IgD-negative memory B cell (primary cell): ENCODE measurements at regions not wholly inside any gene's neighbourhood (a gene's known extent, or its start where the extent isn't known, plus 50 kb on each side); places are given as distances from the start of the nearest gene placed in this dataset.
"Not testable (repeated sequence)": the region's sequence is repeated elsewhere in the genome, so short reads cannot be mapped to it uniquely, and the experiment has no call there.

Source experiments
- H3K27ac Mint-ChIP-seq, 3 donors: one replicate each; pipeline ENCODE4 v1.8.0; 2020 to 2022; ENCODE audit warnings: mild to moderate bottlenecking in 3 of 3, mixed read lengths in 3 of 3, moderate library complexity in 1 of 3
- H3K27me3 Mint-ChIP-seq: one replicate; pipeline ENCODE4 v1.8.0; 2021; ENCODE audit warnings: mixed read lengths
- H3K36me3 Mint-ChIP-seq: one replicate; pipeline ENCODE4 v1.8.0; 2020; ENCODE audit warnings: mild to moderate bottlenecking, mixed read lengths
- H3K4me1 Mint-ChIP-seq, 3 donors: one replicate each; pipeline ENCODE4 v1.8.0; 2020 to 2022; ENCODE audit warnings: mixed read lengths in 3 of 3, mild to moderate bottlenecking in 1 of 3
- H3K4me3 Mint-ChIP-seq, 4 donors: one replicate each; pipeline ENCODE4 v1.8.0; 2020 to 2022; ENCODE audit warnings: mild to moderate bottlenecking in 4 of 4, mixed read lengths in 4 of 4, moderate library complexity in 3 of 4
- H3K9me3 Mint-ChIP-seq, 3 donors: one replicate each; pipeline ENCODE4 v1.8.0; 2020 to 2021; ENCODE audit warnings: mixed read lengths in 3 of 3, mild to moderate bottlenecking in 1 of 3

DNA sequence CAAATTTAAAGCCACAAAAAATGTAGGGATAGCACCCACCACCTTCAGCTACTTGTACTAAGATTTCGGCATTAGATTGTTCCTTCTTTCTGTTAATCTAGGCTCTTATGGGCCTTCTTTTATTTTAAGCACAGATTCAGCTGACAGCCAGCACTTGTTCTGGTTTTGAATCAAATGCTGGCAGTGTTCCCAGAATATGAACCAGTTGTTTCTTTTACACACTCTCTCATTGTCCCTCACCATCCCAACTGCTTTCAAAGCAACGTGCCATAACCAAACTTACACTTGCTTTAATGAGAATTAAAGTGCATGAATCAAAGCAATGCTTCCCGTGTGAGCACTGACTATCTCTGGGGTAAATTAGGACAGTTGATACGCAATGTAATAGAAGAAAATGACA, 744.5 kb upstream of the FAM241A start:
- no peaks in the 10 kb centered on the region for H3K4me1 Mint-ChIP-seq
- no peaks in the 10 kb centered on the region for H3K9me3 Mint-ChIP-seq

DNA sequence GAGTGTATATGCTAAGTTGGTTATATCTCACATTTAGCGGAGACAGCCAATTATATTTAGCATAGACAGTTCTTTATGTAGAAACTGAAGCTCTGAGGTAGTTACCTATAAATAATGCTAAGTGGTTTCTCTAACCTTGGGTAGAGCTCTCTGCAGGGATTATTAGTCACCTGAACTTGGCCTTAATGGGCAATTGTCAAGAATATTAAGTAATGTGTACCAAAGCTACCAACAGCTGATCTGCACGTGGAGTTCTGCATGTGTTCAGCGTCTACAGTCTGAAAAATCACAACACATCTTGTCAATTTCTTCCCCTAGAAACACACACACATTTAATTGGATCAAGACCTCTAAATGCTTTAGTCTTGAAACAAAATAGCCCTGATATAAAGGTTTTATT, 740.6 kb upstream of the FAM241A start:
- Mint-ChIP-seq H3K4me1 (no peaks in the 10 kb centered on the region), H3K27me3 (no peaks in the 10 kb centered on the region), H3K4me3 (no peak overlapping the region), H3K27ac (no peak overlapping the region), H3K36me3 (no peaks in the 10 kb centered on the region), H3K9me3 (peaks cover 2 to 8% (median 6%) of the 10 kb centered on the region in 3 donors)

More for the DNA sequence above, 744.5 kb upstream of the FAM241A start:
- Mint-ChIP-seq H3K27ac (no peak overlapping the region), H3K36me3 (no peaks in the 10 kb centered on the region), H3K27me3 (no peaks in the 10 kb centered on the region), H3K4me3 (no peak overlapping the region)

DNA sequence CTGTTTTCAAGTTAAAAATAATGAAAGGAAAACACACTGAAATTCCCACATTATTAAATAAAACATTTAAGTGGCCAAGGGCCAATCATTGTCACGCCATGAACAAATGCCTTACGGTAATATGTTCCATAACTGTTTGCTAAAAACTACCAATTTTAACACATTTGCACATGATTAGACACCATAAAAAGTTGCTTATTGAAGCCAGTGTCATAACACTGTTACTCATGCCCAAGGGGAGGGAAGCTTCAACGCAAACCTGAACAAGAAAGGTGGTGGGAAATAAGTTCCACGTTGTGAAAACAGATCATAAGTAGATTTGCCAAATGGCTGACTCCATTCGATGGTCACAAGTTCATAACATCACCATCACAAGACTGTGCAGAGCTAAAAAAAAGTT, 739.3 kb upstream of the FAM241A start:
- Mint-ChIP-seq H3K27ac (no peak overlapping the region), H3K4me3 (no peak overlapping the region), H3K27me3 (no peaks in the 10 kb centered on the region), H3K9me3 (peaks cover 6 to 11% (median 8%) of the 10 kb centered on the region in 3 donors), H3K4me1 (no peaks in the 10 kb centered on the region), H3K36me3 (no peaks in the 10 kb centered on the region)

DNA sequence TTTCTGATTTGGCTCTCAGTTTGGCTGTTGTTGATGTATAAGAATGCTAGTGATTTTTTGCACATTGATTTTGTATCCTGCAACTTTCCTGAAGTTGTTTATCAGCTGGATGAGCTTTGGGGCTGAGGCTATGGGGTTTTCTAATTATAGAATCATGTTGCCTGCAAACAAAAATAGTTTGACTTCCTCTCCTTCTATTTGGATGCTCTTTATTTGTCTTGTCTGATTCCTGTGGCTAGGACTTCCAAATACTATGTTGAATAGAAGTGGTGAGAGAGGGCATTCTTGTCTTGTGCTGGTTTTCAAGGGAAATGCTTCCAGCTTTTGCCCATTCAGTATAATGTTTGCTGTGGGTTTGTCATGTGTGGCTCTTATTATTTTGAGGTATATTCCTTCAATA, 734.7 kb upstream of the FAM241A start:
- Mint-ChIP-seq H3K4me1 (no peaks in the 10 kb centered on the region), H3K36me3 (no peaks in the 10 kb centered on the region), H3K27me3 (no peaks in the 10 kb centered on the region), H3K27ac (no peak overlapping the region), H3K9me3 (peaks cover 8 to 11% (median 8%) of the 10 kb centered on the region in 3 donors), H3K4me3 (no peak overlapping the region)

DNA sequence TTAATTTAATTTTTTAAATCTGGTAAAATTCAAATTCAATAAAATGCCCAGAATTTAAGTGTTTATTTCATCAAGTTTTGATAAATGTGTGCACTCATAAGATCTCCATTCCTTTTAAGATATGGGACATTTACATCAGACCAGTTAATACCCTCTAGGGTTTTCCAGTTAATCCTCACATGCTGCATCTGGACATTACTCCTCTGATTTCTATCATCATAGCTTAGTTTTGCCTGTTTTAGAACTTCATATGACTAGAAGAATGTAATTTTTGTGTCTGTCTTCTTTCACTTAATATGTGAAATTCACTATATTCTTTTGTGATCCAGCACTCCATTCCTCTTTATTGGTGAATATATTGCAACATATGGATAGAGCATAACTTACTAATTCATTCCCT, 727.7 kb upstream of the FAM241A start:
- H3K9me3 Mint-ChIP-seq: no peaks in the 10 kb centered on the region
- H3K27ac Mint-ChIP-seq: no peak overlapping the region
- no peaks in the 10 kb centered on the region for H3K36me3 Mint-ChIP-seq
- no peaks in the 10 kb centered on the region for H3K27me3 Mint-ChIP-seq
- no peak overlapping the region for H3K4me3 Mint-ChIP-seq
- H3K4me1 Mint-ChIP-seq: no peaks in the 10 kb centered on the region

DNA sequence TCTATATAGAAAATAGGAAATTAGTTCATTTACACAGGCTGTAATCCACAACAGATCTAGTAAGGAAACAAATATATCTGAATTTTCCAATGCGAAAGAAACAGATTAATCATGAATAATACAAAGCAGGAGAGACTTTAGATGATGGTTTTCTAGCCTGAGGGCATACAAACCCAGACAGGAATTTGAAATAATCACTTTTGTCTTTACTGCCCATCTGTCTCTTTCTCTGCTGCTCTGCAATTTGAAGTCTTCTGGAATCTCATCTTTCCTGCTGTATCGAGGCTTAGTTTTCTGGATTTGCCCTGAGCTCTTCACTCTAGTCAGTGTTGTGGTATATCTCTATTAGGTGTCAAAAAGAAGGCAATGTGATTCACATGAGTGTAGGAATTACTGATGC, 711.8 kb upstream of the FAM241A start:
- H3K4me3 Mint-ChIP-seq: no peak overlapping the region
- H3K27ac Mint-ChIP-seq: no peak overlapping the region
- no peaks in the 10 kb centered on the region for H3K27me3 Mint-ChIP-seq
- no peaks in the 10 kb centered on the region for H3K4me1 Mint-ChIP-seq
- peaks cover 1% of the 10 kb centered on the region for H3K36me3 Mint-ChIP-seq
- H3K9me3 Mint-ChIP-seq: peaks cover 0 to 8% (median 2%) of the 10 kb centered on the region in 3 donors

DNA sequence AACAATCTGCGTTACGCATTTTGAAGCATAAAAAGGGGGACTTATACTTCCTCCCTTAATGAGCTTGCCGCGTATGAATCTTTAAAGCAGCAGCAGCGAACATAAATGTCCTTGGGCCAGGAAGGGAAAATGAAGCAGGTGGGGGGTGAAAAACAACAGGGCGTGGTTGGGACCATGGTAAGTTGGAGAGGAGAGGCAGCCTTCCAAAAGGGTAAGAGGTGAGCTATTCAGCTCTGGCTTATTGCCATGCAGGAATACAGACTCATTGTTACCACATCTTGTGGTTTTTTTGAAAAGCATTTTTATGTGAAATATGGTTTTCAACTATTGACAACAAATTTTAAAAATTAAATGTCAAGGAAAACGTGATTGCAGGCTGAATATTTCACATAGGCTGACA, 710.7 kb upstream of the FAM241A start:
- H3K4me3 Mint-ChIP-seq: no peak overlapping the region
- H3K36me3 Mint-ChIP-seq: peaks cover 3% of the 10 kb centered on the region
- H3K27ac Mint-ChIP-seq: no peak overlapping the region
- H3K9me3 Mint-ChIP-seq: peaks cover 0 to 8% (median 2%) of the 10 kb centered on the region in 3 donors
- H3K4me1 Mint-ChIP-seq: no peaks in the 10 kb centered on the region
- H3K27me3 Mint-ChIP-seq: no peaks in the 10 kb centered on the region

DNA sequence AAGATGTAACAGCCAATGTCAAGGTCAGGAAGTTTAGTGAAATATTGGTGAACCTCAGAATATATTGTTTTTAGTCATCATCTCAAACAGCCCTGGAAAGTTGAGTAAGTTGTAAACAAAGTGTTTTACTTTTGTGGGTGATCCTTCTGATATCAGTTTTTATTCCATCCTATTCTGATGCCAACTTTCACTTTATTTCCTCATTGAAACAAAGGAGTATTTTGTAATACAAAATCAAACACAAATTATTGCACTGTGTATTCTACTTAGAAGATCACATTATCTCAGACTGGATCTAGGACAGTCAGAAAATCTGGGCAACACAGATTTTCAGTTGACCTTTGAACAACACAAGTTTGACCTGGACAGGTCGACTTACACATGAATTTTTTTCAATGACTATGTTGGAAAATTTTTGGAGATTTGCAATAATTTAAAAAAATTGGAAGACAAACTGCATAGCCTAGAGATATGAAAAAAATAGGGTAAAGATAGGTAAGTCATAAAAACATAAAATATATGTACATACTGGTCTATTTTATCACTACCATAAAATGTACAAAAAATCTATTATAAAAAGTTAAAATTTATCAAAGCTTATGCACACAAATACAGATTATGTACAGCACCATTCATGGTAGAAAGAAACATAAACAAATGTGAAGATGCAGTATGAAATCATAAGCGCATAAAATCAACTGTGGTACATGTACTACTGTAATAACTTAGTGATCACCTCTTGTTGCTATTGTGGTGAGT, 709.1 kb upstream of the FAM241A start:
- Mint-ChIP-seq H3K4me3 (no peak overlapping the region), H3K4me1 (no peaks in the 10 kb centered on the region), H3K36me3 (peaks cover 3% of the 10 kb centered on the region), H3K27ac (no peak overlapping the region), H3K27me3 (no peaks in the 10 kb centered on the region), H3K9me3 (peaks cover 0 to 2% (median 0%) of the 10 kb centered on the region in 3 donors)

DNA sequence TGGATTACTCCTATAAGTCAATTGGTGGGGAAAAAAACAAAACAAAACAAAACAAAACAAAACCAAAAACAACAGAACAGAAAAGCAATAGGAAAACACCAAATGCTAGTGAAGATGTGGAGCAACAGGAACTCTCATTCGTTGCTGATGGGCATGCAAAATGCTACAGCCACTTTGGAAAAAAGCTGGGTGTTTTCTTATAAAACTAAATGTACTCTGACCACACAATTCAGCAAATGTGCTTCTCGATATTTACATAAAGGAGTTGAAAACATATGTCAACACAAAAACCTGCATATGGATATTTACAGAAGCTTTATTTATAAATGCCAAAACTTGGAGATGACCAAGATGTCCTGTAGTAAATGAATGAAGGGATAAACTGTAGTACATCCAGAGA, 703.6 kb upstream of the FAM241A start:
- Mint-ChIP-seq H3K4me3 (no peak overlapping the region), H3K4me1 (no peaks in the 10 kb centered on the region), H3K36me3 (peaks cover 3% of the 10 kb centered on the region), H3K27me3 (no peaks in the 10 kb centered on the region), H3K27ac (no peak overlapping the region), H3K9me3 (no peaks in the 10 kb centered on the region)

DNA sequence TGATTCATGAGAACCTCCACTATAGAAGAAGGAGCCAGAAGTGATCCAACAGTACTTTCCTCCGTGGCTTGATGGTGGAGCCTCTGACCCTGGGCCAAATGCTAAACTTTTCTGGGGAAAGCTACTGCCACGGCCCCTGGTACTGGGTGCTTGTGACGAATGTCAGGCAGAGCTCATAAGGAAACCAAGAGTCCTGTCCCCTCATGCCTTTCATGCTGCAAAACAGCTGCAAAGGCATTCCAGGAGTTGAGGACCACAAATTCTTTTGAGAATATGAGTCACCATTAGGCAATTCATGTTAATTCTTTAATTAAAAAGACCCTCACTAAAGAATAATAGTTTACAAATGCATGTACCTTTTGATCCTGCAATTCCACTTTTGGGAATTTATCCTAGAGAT, 700.4 kb upstream of the FAM241A start:
- not testable (repeated sequence) for H3K27ac Mint-ChIP-seq, H3K4me3 Mint-ChIP-seq, H3K9me3 Mint-ChIP-seq, H3K27me3 Mint-ChIP-seq, H3K36me3 Mint-ChIP-seq, H3K4me1 Mint-ChIP-seq

DNA sequence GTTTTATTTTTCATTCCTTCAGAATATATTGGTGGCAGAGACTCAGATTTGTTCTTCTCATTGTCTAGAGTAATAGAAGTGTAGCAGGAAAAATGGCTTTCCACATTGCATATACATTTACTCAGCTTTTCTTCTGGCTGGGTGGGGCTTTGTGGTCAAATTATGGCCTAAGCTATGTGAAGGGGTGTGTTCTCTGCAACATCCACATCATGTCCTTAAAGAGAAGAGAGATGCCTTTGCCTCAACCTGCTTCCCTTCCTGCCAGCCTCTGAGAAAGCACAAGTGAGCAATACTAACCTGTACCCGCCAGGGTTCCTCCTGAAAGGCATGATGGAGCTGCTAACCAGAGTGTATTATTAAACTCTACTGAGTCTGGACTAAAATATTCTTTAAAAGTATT, 695.6 kb upstream of the FAM241A start:
- no peak overlapping the region for H3K4me3 Mint-ChIP-seq
- H3K27me3 Mint-ChIP-seq: no peaks in the 10 kb centered on the region
- peaks cover 0 to 5% (median 0%) of the 10 kb centered on the region in 3 donors for H3K9me3 Mint-ChIP-seq
- H3K27ac Mint-ChIP-seq: no peak overlapping the region
- no peaks in the 10 kb centered on the region for H3K4me1 Mint-ChIP-seq
- no peaks in the 10 kb centered on the region for H3K36me3 Mint-ChIP-seq

DNA sequence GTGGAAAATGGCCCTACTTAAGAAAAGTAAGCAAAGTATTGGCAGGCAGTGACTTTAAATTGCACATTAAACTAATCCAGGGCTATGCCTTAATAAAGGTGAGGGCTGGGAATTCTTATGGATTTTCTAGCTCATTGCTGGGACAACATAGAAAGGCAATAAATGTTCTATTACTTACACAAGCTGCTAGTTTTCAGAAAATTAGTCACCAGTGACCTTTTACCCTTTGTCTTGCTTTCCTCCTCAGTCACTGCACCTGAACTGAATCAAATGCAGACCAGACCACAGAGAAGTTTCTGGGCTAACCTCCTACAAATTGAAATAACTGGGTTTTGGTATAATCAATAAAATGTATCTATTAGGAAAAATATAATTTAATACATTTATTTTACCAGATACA, 694.4 kb upstream of the FAM241A start:
- Mint-ChIP-seq H3K27me3 (no peaks in the 10 kb centered on the region), H3K36me3 (no peaks in the 10 kb centered on the region), H3K27ac (no peak overlapping the region), H3K4me1 (no peaks in the 10 kb centered on the region), H3K9me3 (peaks cover 0 to 5% (median 0%) of the 10 kb centered on the region in 3 donors), H3K4me3 (no peak overlapping the region)

DNA sequence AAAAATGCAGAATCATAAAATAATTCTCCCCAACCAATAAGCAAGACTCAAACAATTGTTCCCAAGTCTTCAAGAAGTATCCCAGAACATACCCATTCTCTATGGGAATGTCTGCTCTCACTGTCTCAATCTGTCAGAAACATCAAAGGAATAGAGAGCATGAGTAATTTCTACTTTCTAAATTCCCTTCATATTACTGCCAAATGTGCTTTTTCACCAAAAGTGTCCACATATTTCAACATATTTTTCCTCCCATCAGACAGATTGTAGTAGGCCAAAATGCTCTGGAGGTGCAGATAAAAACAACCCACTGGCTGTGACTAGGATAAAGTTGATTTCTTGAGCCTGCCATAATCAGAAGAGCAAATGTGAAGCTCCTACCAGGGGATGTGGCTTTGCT, 692.0 kb upstream of the FAM241A start:
- Mint-ChIP-seq H3K27me3 (no peaks in the 10 kb centered on the region), H3K27ac (no peak overlapping the region), H3K9me3 (peaks cover 0 to 5% (median 2%) of the 10 kb centered on the region in 3 donors), H3K36me3 (no peaks in the 10 kb centered on the region), H3K4me1 (no peaks in the 10 kb centered on the region), H3K4me3 (no peak overlapping the region)

DNA sequence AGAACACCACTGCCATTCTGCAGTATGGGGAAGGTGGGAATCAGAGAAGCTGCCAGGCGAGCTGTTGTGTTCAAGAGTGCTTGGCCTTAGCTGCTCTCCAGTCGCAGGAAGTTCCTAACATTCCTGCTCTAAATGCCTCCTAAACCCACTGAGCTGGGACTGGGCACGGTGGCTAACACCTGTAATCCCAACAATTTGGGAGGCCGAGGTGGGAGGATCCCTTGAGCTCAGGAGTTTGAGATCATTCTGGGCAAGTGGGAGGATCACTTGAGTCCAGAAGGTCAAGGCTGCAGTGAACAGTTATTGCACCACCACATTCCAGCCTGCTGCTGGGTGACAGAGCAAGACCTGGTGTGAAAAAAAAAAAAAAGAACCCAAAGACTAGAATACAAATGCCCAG, 690.3 kb upstream of the FAM241A start:
- Mint-ChIP-seq H3K27ac (no peak overlapping the region), H3K9me3 (peaks cover 0 to 5% (median 2%) of the 10 kb centered on the region in 3 donors), H3K4me3 (no peak overlapping the region), H3K36me3 (no peaks in the 10 kb centered on the region), H3K27me3 (no peaks in the 10 kb centered on the region), H3K4me1 (no peaks in the 10 kb centered on the region)

DNA sequence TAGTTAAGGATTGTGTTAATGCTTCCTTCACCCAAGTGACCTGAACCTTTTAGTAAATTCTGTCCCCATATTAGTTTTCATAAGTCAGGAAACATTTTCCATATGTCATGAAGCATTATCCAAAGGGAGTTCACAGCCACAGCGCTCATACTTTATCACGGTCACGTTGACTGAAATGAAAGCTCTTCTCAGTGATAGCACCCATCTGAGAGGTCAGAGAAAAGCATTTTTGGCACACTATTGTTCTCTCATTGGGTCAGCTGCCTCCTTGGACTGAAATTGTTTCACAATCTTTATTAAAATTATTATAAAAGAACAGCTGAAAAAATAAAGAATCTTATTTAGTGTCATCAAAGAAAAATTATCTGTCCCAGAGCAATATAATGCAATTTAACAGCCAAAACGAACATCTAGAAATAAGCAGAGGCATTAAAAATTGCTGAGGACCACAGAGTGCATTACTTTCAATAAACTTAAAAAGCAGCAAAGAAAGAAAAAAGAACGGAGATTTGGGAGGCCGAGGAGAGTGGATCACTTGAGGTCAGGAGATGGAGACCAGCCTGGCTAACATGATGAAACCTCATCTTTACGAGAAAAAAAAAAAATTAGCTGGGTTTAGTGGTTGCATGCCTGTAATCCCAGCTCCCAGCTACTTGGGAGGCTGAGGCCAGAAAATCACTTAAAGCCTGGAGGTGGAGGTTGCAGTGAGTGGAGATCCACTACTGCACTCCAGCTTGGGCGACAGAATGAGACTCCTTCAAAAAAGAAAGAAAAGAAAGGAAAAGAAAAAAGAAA, 680.8 kb upstream of the FAM241A start:
- Mint-ChIP-seq H3K4me1 (no peaks in the 10 kb centered on the region), H3K4me3 (no peak overlapping the region), H3K27ac (no peak overlapping the region), H3K27me3 (no peaks in the 10 kb centered on the region), H3K36me3 (no peaks in the 10 kb centered on the region), H3K9me3 (peaks cover 0 to 7% (median 0%) of the 10 kb centered on the region in 3 donors)
